Fibroblast of lung (primary cell): ENCODE measurements at regions not wholly inside any gene's neighbourhood (a gene's known extent, or its start where the extent isn't known, plus 50 kb on each side); places are given as distances from the start of the nearest gene placed in this dataset.

ENCODE experiments used
- CTCF ChIP-seq, 2 donors: IDR thresholded peaks in 1 of 2; conservative IDR thresholded peaks in 1 of 2; 1 replicate in 1 of 2; 2 replicates in 1 of 2; pipeline ENCODE4 v1.5.1; 2011 to 2012; ENCODE audit warnings: low read length in 2 of 2, control low read depth in 1 of 2, inconsistent platforms in 1 of 2, low read depth in 1 of 2, mild to moderate bottlenecking in 1 of 2
- EZH2 ChIP-seq: IDR thresholded peaks from 2 replicates; pipeline ENCODE4 v1.5.1; 2012; ENCODE audit warnings: low read length, control low read depth, mild to moderate bottlenecking; ENCODE audit errors: missing control alignments

GRCh38 chr4:155541716-155542115, 124.9 kb upstream of the GUCY1A1 start:
- TF ChIP-seq CTCF (conservative IDR thresholded peaks at IDR 0.05 in 1 of 2, IDR thresholded peaks at IDR 0.05 in 1 of 2; ENCODE audit: low read depth in 1 of 2, low read length in 2 of 2) (no peak), EZH2 (no peak)
